ENCODE measurements at regions not wholly inside any gene's neighbourhood (a gene's known extent, or its start where the extent isn't known, plus 50 kb on each side); places are given as distances from the start of the nearest gene placed in this dataset.

GRCh38 chr7:3164380-3164792 is 120.7 kb upstream of the CARD11 start:
- Histone ChIP-seq H3K4me1 (ENCODE audit: insufficient read depth) (peaks cover 6% of the 10 kb centered on the region), H3K9me2 (replicated peaks; ENCODE audit: insufficient read depth) (no peaks in the 10 kb centered on the region), H3K4me2 (peak overlapping the region; percentile 43), H3K36me3 (replicated peaks; ENCODE audit: insufficient read depth, low read depth) (no peaks in the 10 kb centered on the region), H4K20me1 (ENCODE audit: insufficient read depth, poor library complexity, severe bottlenecking) (no peaks in the 10 kb centered on the region), H3K79me2 (no peaks in the 10 kb centered on the region), H3K4me3 (no peak overlapping the region), H3K27me3 (no peaks in the 10 kb centered on the region), H2AFZ (no peak overlapping the region), H3K27ac (peak overlapping the region; percentile 39), H3K9me3 (ENCODE audit: low read depth) (no peaks in the 10 kb centered on the region)
- no peak for TF ChIP-seq EZH2 (IDR thresholded peaks at IDR 0.05; ENCODE audit: borderline replicate concordance)
- TF ChIP-seq EZH2phosphoT487 (IDR thresholded peaks at IDR 0.05; ENCODE audit: low read depth, severe bottlenecking, unreplicated experiment) = no peak
- TF ChIP-seq CTCF (IDR thresholded peaks at IDR 0.05; ENCODE audit: poor library complexity) = no peak
- 9% methylated on average over 10 of the region's 10 CpGs for WGBS (ENCODE audit: low lambda C conversion rate, missing lambda C conversion rate)
- peak; percentile 64 for DNase-seq (ENCODE audit: low spot score)

GRCh38 chr7:3165681-3166580 is 122.3 kb upstream of the CARD11 start:
- no peaks in the 10 kb centered on the region for H3K36me3 ChIP-seq (replicated peaks; ENCODE audit: insufficient read depth, low read depth)
- H3K9me2 ChIP-seq (replicated peaks; ENCODE audit: insufficient read depth) = no peaks in the 10 kb centered on the region
- no peak overlapping the region for H3K4me2 ChIP-seq
- no peaks in the 10 kb centered on the region for H3K9me3 ChIP-seq (ENCODE audit: low read depth)
- DNase-seq (ENCODE audit: low spot score) = no peak
- H2AFZ ChIP-seq = no peak overlapping the region
- WGBS (ENCODE audit: low lambda C conversion rate, missing lambda C conversion rate) = 85% methylated on average over 21 of the region's 21 CpGs
- no peak overlapping the region for H3K4me3 ChIP-seq
- TF ChIP-seq CTCF (IDR thresholded peaks at IDR 0.05; ENCODE audit: poor library complexity) = no peak
- no peak for TF ChIP-seq EZH2phosphoT487 (IDR thresholded peaks at IDR 0.05; ENCODE audit: low read depth, severe bottlenecking, unreplicated experiment)
- no peak for TF ChIP-seq EZH2 (IDR thresholded peaks at IDR 0.05; ENCODE audit: borderline replicate concordance)
- no peaks in the 10 kb centered on the region for H4K20me1 ChIP-seq (ENCODE audit: insufficient read depth, poor library complexity, severe bottlenecking)
- no peak overlapping the region for H3K27ac ChIP-seq
- no peaks in the 10 kb centered on the region for H3K27me3 ChIP-seq
- no peaks in the 10 kb centered on the region for H3K79me2 ChIP-seq
- H3K4me1 ChIP-seq (ENCODE audit: insufficient read depth) = peaks cover 6% of the 10 kb centered on the region

- Histone ChIP-seq H3K4me3 (no peak overlapping the region), H3K79me2 (no peaks in the 10 kb centered on the region), H3K4me1 (ENCODE audit: insufficient read depth) (peaks cover 6% of the 10 kb centered on the region), H4K20me1 (ENCODE audit: insufficient read depth, poor library complexity, severe bottlenecking) (no peaks in the 10 kb centered on the region), H3K4me2 (no peak overlapping the region), H3K9me2 (replicated peaks; ENCODE audit: insufficient read depth) (no peaks in the 10 kb centered on the region), H3K27me3 (no peaks in the 10 kb centered on the region), H3K9me3 (ENCODE audit: low read depth) (no peaks in the 10 kb centered on the region), H2AFZ (no peak overlapping the region), H3K36me3 (replicated peaks; ENCODE audit: insufficient read depth, low read depth) (no peaks in the 10 kb centered on the region), H3K27ac (no peak overlapping the region)
- no peak for TF ChIP-seq EZH2 (IDR thresholded peaks at IDR 0.05; ENCODE audit: borderline replicate concordance)
- no peak for TF ChIP-seq EZH2phosphoT487 (IDR thresholded peaks at IDR 0.05; ENCODE audit: low read depth, severe bottlenecking, unreplicated experiment)
- TF ChIP-seq CTCF (IDR thresholded peaks at IDR 0.05; ENCODE audit: poor library complexity) = no peak
- DNase-seq (ENCODE audit: low spot score) = no peak
- WGBS (ENCODE audit: low lambda C conversion rate, missing lambda C conversion rate) = 80% methylated on average over 5 of the region's 5 CpGs
Observed at GRCh38 chr7:3167551-3167950, 123.9 kb upstream of the CARD11 start.
